WI38 (cell line): ENCODE measurements at regions not wholly inside any gene's neighbourhood (a gene's known extent, or its start where the extent isn't known, plus 50 kb on each side); places are given as distances from the start of the nearest gene placed in this dataset.

ENCODE experiments used
- H3K4me3 ChIP-seq: 2 replicates; pipeline ENCODE4 v1.5.1; 2011; ENCODE audit warnings: low read depth, mild to moderate bottlenecking, control low read depth, low read length
- CTCF ChIP-seq: IDR thresholded peaks from 2 replicates; pipeline ENCODE4 v1.5.1; 2012; ENCODE audit warnings: low read depth, mild to moderate bottlenecking, control low read depth, low read length

- H3K4me3 ChIP-seq: no peak overlapping the region
- no peak for TF ChIP-seq CTCF
These were observed 76.8 kb upstream of the CPEB2 start for GRCh38 chr4:14925471-14925870.

GRCh38 chr4:14926368-14926767 is 75.9 kb upstream of the CPEB2 start:
- H3K4me3 ChIP-seq: no peak overlapping the region
- TF ChIP-seq CTCF: no peak

GRCh38 chr4:14928035-14928434 is 74.2 kb upstream of the CPEB2 start:
- no peak for TF ChIP-seq CTCF
- H3K4me3 ChIP-seq: no peak overlapping the region

- no peak for TF ChIP-seq CTCF
- no peak overlapping the region for H3K4me3 ChIP-seq
These were observed 72.6 kb upstream of the CPEB2 start for GRCh38 chr4:14929669-14930068.

- H3K4me3 ChIP-seq: no peak overlapping the region
- no peak for TF ChIP-seq CTCF
These were observed 67.4 kb upstream of the CPEB2 start for GRCh38 chr4:14934704-14935390.

GRCh38 chr4:14943749-14944148 is 58.5 kb upstream of the CPEB2 start:
- no peak overlapping the region for H3K4me3 ChIP-seq
- TF ChIP-seq CTCF: no peak

GRCh38 chr4:14952352-14952751 is 49.9 kb upstream of the CPEB2 start:
- no peak for TF ChIP-seq CTCF
- H3K4me3 ChIP-seq: no peak overlapping the region
